ENCODE measurements at regions not wholly inside any gene's neighbourhood (a gene's known extent, or its start where the extent isn't known, plus 50 kb on each side); places are given as distances from the start of the nearest gene placed in this dataset.

DNA sequence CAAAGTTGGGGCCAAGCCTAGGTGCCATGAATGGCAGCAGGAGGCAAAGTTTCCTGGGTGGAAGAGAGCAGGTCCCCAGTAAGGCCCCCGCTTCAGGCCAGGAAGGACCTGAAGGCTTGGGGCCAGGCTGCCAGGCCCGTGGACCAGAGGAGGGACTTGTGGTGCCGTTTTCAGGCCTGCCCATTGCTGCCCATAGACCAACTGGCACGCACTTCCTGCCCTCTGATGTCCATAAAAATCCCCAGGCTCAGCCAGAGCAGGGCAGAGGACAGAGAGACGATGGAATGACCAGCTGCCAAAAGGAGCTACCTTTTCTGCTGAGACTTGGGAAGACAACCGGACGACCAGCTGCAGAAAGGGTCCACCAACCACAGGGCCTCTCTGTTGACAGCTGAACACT is 1205.5 kb downstream of the ARAP2 start:
- TF ChIP-seq, protein P1, sequence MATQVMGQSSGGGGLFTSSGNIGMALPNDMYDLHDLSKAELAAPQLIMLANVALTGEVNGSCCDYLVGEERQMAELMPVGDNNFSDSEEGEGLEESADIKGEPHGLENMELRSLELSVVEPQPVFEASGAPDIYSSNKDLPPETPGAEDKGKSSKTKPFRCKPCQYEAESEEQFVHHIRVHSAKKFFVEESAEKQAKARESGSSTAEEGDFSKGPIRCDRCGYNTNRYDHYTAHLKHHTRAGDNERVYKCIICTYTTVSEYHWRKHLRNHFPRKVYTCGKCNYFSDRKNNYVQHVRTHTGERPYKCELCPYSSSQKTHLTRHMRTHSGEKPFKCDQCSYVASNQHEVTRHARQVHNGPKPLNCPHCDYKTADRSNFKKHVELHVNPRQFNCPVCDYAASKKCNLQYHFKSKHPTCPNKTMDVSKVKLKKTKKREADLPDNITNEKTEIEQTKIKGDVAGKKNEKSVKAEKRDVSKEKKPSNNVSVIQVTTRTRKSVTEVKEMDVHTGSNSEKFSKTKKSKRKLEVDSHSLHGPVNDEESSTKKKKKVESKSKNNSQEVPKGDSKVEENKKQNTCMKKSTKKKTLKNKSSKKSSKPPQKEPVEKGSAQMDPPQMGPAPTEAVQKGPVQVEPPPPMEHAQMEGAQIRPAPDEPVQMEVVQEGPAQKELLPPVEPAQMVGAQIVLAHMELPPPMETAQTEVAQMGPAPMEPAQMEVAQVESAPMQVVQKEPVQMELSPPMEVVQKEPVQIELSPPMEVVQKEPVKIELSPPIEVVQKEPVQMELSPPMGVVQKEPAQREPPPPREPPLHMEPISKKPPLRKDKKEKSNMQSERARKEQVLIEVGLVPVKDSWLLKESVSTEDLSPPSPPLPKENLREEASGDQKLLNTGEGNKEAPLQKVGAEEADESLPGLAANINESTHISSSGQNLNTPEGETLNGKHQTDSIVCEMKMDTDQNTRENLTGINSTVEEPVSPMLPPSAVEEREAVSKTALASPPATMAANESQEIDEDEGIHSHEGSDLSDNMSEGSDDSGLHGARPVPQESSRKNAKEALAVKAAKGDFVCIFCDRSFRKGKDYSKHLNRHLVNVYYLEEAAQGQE (IDR thresholded peaks at IDR 0.05; ENCODE audit: insufficient read depth in 1 of 2, low read depth in 2 of 2, low read length in 1 of 2), result no peak
- no peak for TF ChIP-seq POLR2AphosphoS5 (IDR thresholded peaks at IDR 0.05; ENCODE audit: low read depth, low read length)
- TF ChIP-seq, protein P2, sequence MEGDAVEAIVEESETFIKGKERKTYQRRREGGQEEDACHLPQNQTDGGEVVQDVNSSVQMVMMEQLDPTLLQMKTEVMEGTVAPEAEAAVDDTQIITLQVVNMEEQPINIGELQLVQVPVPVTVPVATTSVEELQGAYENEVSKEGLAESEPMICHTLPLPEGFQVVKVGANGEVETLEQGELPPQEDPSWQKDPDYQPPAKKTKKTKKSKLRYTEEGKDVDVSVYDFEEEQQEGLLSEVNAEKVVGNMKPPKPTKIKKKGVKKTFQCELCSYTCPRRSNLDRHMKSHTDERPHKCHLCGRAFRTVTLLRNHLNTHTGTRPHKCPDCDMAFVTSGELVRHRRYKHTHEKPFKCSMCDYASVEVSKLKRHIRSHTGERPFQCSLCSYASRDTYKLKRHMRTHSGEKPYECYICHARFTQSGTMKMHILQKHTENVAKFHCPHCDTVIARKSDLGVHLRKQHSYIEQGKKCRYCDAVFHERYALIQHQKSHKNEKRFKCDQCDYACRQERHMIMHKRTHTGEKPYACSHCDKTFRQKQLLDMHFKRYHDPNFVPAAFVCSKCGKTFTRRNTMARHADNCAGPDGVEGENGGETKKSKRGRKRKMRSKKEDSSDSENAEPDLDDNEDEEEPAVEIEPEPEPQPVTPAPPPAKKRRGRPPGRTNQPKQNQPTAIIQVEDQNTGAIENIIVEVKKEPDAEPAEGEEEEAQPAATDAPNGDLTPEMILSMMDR (IDR thresholded peaks at IDR 0.05), result no peak
- TF ChIP-seq TCF7L2 (IDR thresholded peaks at IDR 0.05; ENCODE audit: low read depth, low read length), result no peak

Data from Panc1 (cell line).